ENCODE measurements at regions not wholly inside any gene's neighbourhood (a gene's known extent, or its start where the extent isn't known, plus 50 kb on each side); places are given as distances from the start of the nearest gene placed in this dataset.

DNA sequence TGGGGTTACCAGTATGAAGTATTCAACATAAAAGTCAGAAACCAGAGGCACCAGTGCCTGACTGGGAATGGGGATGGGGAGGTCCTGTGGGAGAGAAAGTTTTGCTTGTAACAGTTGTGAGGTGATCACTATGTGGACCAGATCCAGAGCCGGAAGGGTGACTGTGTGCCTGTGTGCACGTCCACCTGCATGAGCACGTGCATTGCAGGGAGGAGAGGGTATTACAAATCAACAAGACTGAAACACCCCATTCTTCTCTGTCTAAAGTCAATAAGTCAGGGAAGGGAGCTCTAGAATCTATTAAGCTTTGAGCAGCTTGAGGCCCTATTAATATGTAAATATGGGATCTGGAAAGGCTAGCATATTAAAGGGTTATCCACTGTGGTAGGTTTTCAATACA, 241.0 kb upstream of the ACVR2A start:
- TF ChIP-seq EZH2 (IDR thresholded peaks at IDR 0.05; ENCODE audit: insufficient read depth, low read length): no peak
- TF ChIP-seq, protein P1, sequence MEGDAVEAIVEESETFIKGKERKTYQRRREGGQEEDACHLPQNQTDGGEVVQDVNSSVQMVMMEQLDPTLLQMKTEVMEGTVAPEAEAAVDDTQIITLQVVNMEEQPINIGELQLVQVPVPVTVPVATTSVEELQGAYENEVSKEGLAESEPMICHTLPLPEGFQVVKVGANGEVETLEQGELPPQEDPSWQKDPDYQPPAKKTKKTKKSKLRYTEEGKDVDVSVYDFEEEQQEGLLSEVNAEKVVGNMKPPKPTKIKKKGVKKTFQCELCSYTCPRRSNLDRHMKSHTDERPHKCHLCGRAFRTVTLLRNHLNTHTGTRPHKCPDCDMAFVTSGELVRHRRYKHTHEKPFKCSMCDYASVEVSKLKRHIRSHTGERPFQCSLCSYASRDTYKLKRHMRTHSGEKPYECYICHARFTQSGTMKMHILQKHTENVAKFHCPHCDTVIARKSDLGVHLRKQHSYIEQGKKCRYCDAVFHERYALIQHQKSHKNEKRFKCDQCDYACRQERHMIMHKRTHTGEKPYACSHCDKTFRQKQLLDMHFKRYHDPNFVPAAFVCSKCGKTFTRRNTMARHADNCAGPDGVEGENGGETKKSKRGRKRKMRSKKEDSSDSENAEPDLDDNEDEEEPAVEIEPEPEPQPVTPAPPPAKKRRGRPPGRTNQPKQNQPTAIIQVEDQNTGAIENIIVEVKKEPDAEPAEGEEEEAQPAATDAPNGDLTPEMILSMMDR (IDR thresholded peaks at IDR 0.05; ENCODE audit: insufficient read depth, low read depth, low read length): no peak

Data from astrocyte (in vitro differentiated cells and primary cell).